SK-N-SH (cell line): ENCODE measurements at regions not wholly inside any gene's neighbourhood (a gene's known extent, or its start where the extent isn't known, plus 50 kb on each side); places are given as distances from the start of the nearest gene placed in this dataset.

Source experiments
- CTCF ChIA-PET: fragments of 300-600, 350-600 bp; formaldehyde crosslinking; extraction: SDS; loops from one replicate; lab custom pipeline; 2021; lab: Yijun Ruan, JAX
- POLR2A ChIA-PET: fragments of 350-600 bp; sonication (Branson Sonifier 250); formaldehyde crosslinking; extraction: SDS; loops from one replicate; lab custom pipeline; 2020; ENCODE audit warnings: antibody characterized with exemption, inconsistent platforms; lab: Yijun Ruan, JAX
- DNase-seq: peaks from one replicate; pipeline ENCODE4 v3.0.0; 2012
- H2AFZ ChIP-seq: fragments of 200-600 bp; sonication (generic); 2 replicates; pipeline ENCODE4 v1.8.1; 2016; ENCODE audit warnings: antibody characterized with exemption, mild to moderate bottlenecking, low read depth
- H3F3A ChIP-seq: fragments of 200-600 bp; sonication (generic); replicated peaks from 2 replicates; pipeline ENCODE3; 2016; ENCODE audit warnings: antibody characterized with exemption, mild to moderate bottlenecking; ENCODE audit not compliant: insufficient read depth
- H3K27ac ChIP-seq, 2 experiments: fragments of 200-500 bp in 1 of 2; fragments of 200-600 bp in 1 of 2; sonication (Bioruptor generic) in 1 of 2; sonication (generic), shearing (Covaris generic) in 1 of 2; 2 replicates each; pipeline versions ENCODE4 v1.5.1 to v1.6.1; 2014 to 2016; ENCODE audit warnings: low read depth in 2 of 2, inconsistent platforms in 1 of 2, low read length in 1 of 2, mild to moderate bottlenecking in 1 of 2, mixed read lengths in 1 of 2
- H3K27me3 ChIP-seq: fragments of 200-600 bp; sonication (generic), shearing (Covaris generic); 2 replicates; pipeline ENCODE4 v1.6.1; 2016; ENCODE audit warnings: mixed run types; ENCODE audit not compliant: insufficient read depth
- H3K36me3 ChIP-seq, 2 experiments: fragments of 200-500 bp in 1 of 2; fragments of 200-600 bp in 1 of 2; sonication (Bioruptor generic) in 1 of 2; sonication (generic) in 1 of 2; replicated peaks in 1 of 2; 2 replicates each; pipeline versions ENCODE3 to v1.5.1; 2014 to 2016; ENCODE audit warnings: low read length in 1 of 2, mild to moderate bottlenecking in 1 of 2; ENCODE audit not compliant: insufficient read depth in 2 of 2, control insufficient read depth in 1 of 2
- H3K4me1 ChIP-seq, 2 experiments: fragments of 200-500 bp in 1 of 2; fragments of 200-600 bp in 1 of 2; sonication (Bioruptor generic) in 1 of 2; sonication (generic), shearing (Covaris generic) in 1 of 2; 2 replicates each; pipeline versions ENCODE4 v1.5.1 to v1.6.1; 2014 to 2016; ENCODE audit warnings: low read depth in 1 of 2, low read length in 1 of 2, mixed run types in 1 of 2; ENCODE audit not compliant: insufficient read depth in 2 of 2, control insufficient read depth in 1 of 2
- H3K4me2 ChIP-seq: fragments of 200-600 bp; sonication (generic), shearing (Covaris generic); 2 replicates; pipeline ENCODE4 v1.6.1; 2017; ENCODE audit warnings: mixed run types
- H3K4me3 ChIP-seq, 2 experiments: fragments of 200-500 bp in 1 of 2; fragments of 200-600 bp in 1 of 2; sonication (Bioruptor generic) in 1 of 2; sonication (generic), shearing (Covaris generic) in 1 of 2; 2 replicates each; pipeline versions ENCODE4 v1.5.1 to v1.8.1; 2014 to 2016; ENCODE audit warnings: low read depth in 2 of 2, inconsistent platforms in 1 of 2, low read length in 1 of 2, mild to moderate bottlenecking in 1 of 2, mixed read lengths in 1 of 2, moderate library complexity in 1 of 2
- H3K79me2 ChIP-seq: fragments of 200-600 bp; sonication (generic); 2 replicates; pipeline ENCODE4 v1.8.1; 2017; ENCODE audit warnings: mild to moderate bottlenecking; ENCODE audit not compliant: insufficient read depth
- H3K9ac ChIP-seq: fragments of 200-600 bp; sonication (generic); 2 replicates; pipeline ENCODE4 v1.6.1; 2017; ENCODE audit warnings: mixed run types
- H3K9me2 ChIP-seq: fragments of 200-600 bp; sonication (generic); 2 replicates; pipeline ENCODE4 v1.6.1; 2017; ENCODE audit warnings: mixed run types
- H3K9me3 ChIP-seq: fragments of 200-600 bp; sonication (generic); 2 replicates; pipeline ENCODE4 v1.6.1; 2017; ENCODE audit warnings: mixed run types, mild to moderate bottlenecking, moderate library complexity
- H4K20me1 ChIP-seq: fragments of 200-600 bp; sonication (generic); 2 replicates; pipeline ENCODE4 v1.6.1; 2017; ENCODE audit warnings: mild to moderate bottlenecking, mixed run types; ENCODE audit not compliant: insufficient read depth
- CHD2 ChIP-seq: fragments of 150-350 bp; IDR thresholded peaks from 2 replicates; pipeline ENCODE4 v1.6.1; 2018; ENCODE audit warnings: low read length; ENCODE audit not compliant: partially characterized antibody
- FOSL2 ChIP-seq: IDR thresholded peaks from 2 replicates; pipeline ENCODE4 v1.4.0; 2012; ENCODE audit warnings: low read depth, mild to moderate bottlenecking, moderate library complexity, borderline replicate concordance
- GABPA ChIP-seq: IDR thresholded peaks from 2 replicates; pipeline ENCODE4 v1.4.0; 2012; ENCODE audit warnings: low read depth, mild to moderate bottlenecking
- JUND ChIP-seq: IDR thresholded peaks from 2 replicates; pipeline ENCODE4 v1.4.0; 2012
- MEF2A ChIP-seq: IDR thresholded peaks from 2 replicates; pipeline ENCODE4 v1.4.0; 2012; ENCODE audit warnings: low read depth, borderline replicate concordance
- MXI1 ChIP-seq: IDR thresholded peaks from 2 replicates; pipeline ENCODE4 v1.6.1; 2012; ENCODE audit warnings: mild to moderate bottlenecking, low read depth, low read length, improper control_type of control experiment
- NFIC ChIP-seq: IDR thresholded peaks from 2 replicates; pipeline ENCODE4 v1.4.0; 2012; ENCODE audit warnings: borderline replicate concordance
- NRF1 ChIP-seq: IDR thresholded peaks from 2 replicates; pipeline ENCODE4 v1.6.1; 2012; ENCODE audit warnings: low read depth, mild to moderate bottlenecking, low read length
- RXRA ChIP-seq: IDR thresholded peaks from 2 replicates; pipeline ENCODE4 v1.4.0; 2012; ENCODE audit warnings: low read depth, mild to moderate bottlenecking, borderline replicate concordance
- TAF1 ChIP-seq: IDR thresholded peaks from 2 replicates; pipeline ENCODE4 v1.6.1; 2012; ENCODE audit warnings: low read depth, mild to moderate bottlenecking, low read length, moderate library complexity, borderline replicate concordance
- WGBS: methylation state at CpG from one replicate; pipeline ENCODE4 v1.1.6; 2017; ENCODE audit warnings: low lambda C conversion rate; 5-methylcytosine and 5-hydroxymethylcytosine counted together
- TF ChIP-seq, protein P1 (sequence below): IDR thresholded peaks from 2 replicates; pipeline ENCODE4 v1.4.0; 2012; ENCODE audit warnings: low read depth, borderline replicate concordance
- TF ChIP-seq, protein P2 (sequence below): IDR thresholded peaks from 2 replicates; pipeline ENCODE4; 2012
- TF ChIP-seq, protein P3 (sequence below): fragments of 150-350 bp; IDR thresholded peaks from 2 replicates; pipeline ENCODE4 v1.6.1; 2016; ENCODE audit warnings: mild to moderate bottlenecking, low read depth, low read length
- TF ChIP-seq, protein P4 (sequence below): fragments of 150-350 bp; IDR thresholded peaks from 2 replicates; pipeline ENCODE4 v1.6.1; 2017; ENCODE audit warnings: antibody characterized with exemption, low read length, low read depth, borderline replicate concordance

DNA sequence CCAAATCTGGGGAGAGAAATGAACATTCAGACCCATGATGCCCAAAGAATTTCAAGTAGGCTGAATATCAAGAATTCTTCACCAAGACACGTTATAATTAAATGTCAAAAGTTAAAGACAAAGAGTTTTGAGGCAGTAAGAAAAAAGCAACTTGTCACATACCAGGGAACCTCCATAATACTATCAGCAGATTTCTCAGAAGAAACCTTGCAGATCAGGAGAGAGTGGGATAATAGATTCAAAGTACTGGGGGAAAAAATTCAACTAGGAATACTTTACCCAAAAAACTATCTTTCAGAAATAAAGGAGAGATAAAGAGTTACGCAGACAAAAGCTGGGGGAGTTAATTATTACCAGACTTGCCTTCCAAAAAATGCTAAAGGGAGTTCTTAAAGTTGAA lies 516.0 kb downstream of the CETN3 start:
- Histone ChIP-seq H3K4me1 (no peaks in the 10 kb centered on the region; a peak in 1 of 4 replicates), H3K79me2 (no peaks in the 10 kb centered on the region), H3K4me2 (no peak overlapping the region), H3K27ac (no peak overlapping the region), H3K4me3 (no peak overlapping the region), H3K9ac (no peak overlapping the region), H3K9me2 (no peaks in the 10 kb centered on the region), H4K20me1 (no peaks in the 10 kb centered on the region), H3K9me3 (peaks cover 10% of the 10 kb centered on the region; the same call in 1 of the 2 replicates), H3K36me3 (peaks cover 0 to 3% of the 10 kb centered on the region in 2 experiments), H2AFZ (no peak overlapping the region), H3F3A (no peaks in the 10 kb centered on the region), H3K27me3 (no peaks in the 10 kb centered on the region)
- DNase-seq: no peak
- ChIA-PET POLR2A (no interaction called here), CTCF (no interaction called here)
- 21% methylated on average over 2 of the region's 2 CpGs for WGBS
- TF ChIP-seq MXI1 (no peak), CHD2 (no peak), FOSL2 (no peak), GABPA (no peak), TAF1 (no peak), MEF2A (no peak), JUND (no peak), NFIC (no peak)
- TF ChIP-seq, protein P1, sequence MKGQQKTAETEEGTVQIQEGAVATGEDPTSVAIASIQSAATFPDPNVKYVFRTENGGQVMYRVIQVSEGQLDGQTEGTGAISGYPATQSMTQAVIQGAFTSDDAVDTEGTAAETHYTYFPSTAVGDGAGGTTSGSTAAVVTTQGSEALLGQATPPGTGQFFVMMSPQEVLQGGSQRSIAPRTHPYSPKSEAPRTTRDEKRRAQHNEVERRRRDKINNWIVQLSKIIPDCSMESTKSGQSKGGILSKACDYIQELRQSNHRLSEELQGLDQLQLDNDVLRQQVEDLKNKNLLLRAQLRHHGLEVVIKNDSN: no peak
- TF ChIP-seq, protein P2, sequence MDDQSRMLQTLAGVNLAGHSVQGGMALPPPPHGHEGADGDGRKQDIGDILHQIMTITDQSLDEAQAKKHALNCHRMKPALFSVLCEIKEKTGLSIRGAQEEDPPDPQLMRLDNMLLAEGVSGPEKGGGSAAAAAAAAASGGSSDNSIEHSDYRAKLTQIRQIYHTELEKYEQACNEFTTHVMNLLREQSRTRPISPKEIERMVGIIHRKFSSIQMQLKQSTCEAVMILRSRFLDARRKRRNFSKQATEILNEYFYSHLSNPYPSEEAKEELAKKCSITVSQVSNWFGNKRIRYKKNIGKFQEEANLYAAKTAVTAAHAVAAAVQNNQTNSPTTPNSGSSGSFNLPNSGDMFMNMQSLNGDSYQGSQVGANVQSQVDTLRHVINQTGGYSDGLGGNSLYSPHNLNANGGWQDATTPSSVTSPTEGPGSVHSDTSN: no peak
- TF ChIP-seq, protein P3, sequence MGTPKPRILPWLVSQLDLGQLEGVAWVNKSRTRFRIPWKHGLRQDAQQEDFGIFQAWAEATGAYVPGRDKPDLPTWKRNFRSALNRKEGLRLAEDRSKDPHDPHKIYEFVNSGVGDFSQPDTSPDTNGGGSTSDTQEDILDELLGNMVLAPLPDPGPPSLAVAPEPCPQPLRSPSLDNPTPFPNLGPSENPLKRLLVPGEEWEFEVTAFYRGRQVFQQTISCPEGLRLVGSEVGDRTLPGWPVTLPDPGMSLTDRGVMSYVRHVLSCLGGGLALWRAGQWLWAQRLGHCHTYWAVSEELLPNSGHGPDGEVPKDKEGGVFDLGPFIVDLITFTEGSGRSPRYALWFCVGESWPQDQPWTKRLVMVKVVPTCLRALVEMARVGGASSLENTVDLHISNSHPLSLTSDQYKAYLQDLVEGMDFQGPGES: no peak

DNA sequence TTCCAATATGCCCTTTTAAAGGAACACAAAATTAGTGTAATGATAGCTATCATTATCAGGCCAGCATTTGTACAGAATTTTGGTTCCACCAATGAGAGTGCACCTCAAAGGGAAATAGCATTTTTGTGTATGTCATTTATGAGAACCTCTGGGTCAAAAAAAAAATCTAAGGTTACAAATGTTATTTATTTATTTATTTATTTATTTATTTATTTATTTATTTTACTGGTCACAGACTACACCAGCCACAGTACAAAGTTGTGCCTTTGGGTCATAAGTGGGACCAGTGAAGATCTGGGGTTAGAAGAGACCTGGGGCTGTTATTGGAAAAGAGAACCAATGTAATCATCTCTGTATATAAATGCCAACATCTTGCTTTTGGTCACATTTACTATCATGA lies 523.9 kb downstream of the CETN3 start:
- H3K9me2 ChIP-seq: no peaks in the 10 kb centered on the region
- H3F3A ChIP-seq: no peaks in the 10 kb centered on the region
- no peak overlapping the region for H3K4me3 ChIP-seq
- no peak overlapping the region for H3K4me2 ChIP-seq
- H3K9me3 ChIP-seq: no peaks in the 10 kb centered on the region
- ChIA-PET CTCF (no interaction called here), POLR2A (no interaction called here)
- H2AFZ ChIP-seq: no peak overlapping the region
- no peaks in the 10 kb centered on the region for H4K20me1 ChIP-seq
- TF ChIP-seq NRF1 (no peak), CHD2 (no peak), RXRA (no peak)
- TF ChIP-seq, protein P4, sequence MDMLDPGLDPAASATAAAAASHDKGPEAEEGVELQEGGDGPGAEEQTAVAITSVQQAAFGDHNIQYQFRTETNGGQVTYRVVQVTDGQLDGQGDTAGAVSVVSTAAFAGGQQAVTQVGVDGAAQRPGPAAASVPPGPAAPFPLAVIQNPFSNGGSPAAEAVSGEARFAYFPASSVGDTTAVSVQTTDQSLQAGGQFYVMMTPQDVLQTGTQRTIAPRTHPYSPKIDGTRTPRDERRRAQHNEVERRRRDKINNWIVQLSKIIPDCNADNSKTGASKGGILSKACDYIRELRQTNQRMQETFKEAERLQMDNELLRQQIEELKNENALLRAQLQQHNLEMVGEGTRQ: no peak
- no peak overlapping the region for H3K27ac ChIP-seq
- no peak overlapping the region for H3K9ac ChIP-seq
- no peaks in the 10 kb centered on the region for H3K4me1 ChIP-seq
- H3K79me2 ChIP-seq: no peaks in the 10 kb centered on the region
- DNase-seq: no peak
- no peaks in the 10 kb centered on the region for H3K36me3 ChIP-seq
- no peaks in the 10 kb centered on the region for H3K27me3 ChIP-seq
